Adipocyte (in vitro differentiated cells): ENCODE measurements at regions not wholly inside any gene's neighbourhood (a gene's known extent, or its start where the extent isn't known, plus 50 kb on each side); places are given as distances from the start of the nearest gene placed in this dataset.

Experiments used
- DNase-seq: peaks from one replicate; pipeline ENCODE4 v3.0.0-alpha.2; 2015; ENCODE audit warnings: low read depth
- H3K27me3 ChIP-seq: replicated peaks from 2 replicates; pipeline ENCODE4 v1.7.0; 2013; ENCODE audit warnings: mild to moderate bottlenecking, low read length, moderate library complexity; ENCODE audit not compliant: control insufficient read depth, insufficient read depth
- H3K36me3 ChIP-seq: 2 replicates; pipeline ENCODE4 v1.7.0; 2013; ENCODE audit warnings: low read length, mild to moderate bottlenecking, moderate library complexity; ENCODE audit not compliant: control insufficient read depth, insufficient read depth, severe bottlenecking
- H3K4me1 ChIP-seq: 2 replicates; pipeline ENCODE4 v1.7.0; 2013; ENCODE audit warnings: mild to moderate bottlenecking, low read length, moderate library complexity; ENCODE audit not compliant: control insufficient read depth, insufficient read depth
- H3K4me3 ChIP-seq: 2 replicates; pipeline ENCODE4 v1.7.0; 2013; ENCODE audit warnings: mild to moderate bottlenecking, low read length, moderate library complexity
- H3K9ac ChIP-seq: 2 replicates; pipeline ENCODE4 v1.7.0; 2013; ENCODE audit warnings: mild to moderate bottlenecking, low read length, moderate library complexity
- H3K9me3 ChIP-seq: 2 replicates; pipeline ENCODE4 v1.7.0; 2013; ENCODE audit warnings: mild to moderate bottlenecking, low read length, moderate library complexity; ENCODE audit not compliant: control insufficient read depth

DNA sequence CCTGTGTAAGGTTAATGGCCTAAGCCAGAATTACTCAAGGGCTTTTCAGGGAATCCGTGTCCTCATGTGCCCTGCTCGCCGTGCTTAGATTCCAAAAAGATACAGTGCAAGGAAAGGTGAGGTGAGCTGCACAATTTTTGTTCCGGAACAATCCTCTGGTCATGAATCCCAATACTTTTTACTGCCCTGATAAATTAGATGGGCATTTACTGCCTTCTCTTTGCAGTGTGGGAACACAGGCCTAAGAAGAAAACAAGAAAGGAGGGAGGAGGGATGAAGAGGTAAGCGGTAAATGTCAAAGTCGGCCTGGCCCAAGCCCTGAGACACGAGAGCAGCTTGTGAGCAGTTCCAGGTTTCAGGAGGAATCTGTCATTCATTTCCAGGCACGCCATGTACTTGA is 390.9 kb upstream of the SULF2 start:
- Histone ChIP-seq H3K9me3 (peaks cover 11% of the 10 kb centered on the region), H3K36me3 (no peaks in the 10 kb centered on the region), H3K9ac (no peak overlapping the region), H3K27me3 (peaks cover 49% of the 10 kb centered on the region), H3K4me1 (no peaks in the 10 kb centered on the region), H3K4me3 (no peak overlapping the region)
- no peak for DNase-seq

- no peaks in the 10 kb centered on the region for H3K4me1 ChIP-seq
- H3K9me3 ChIP-seq, result peaks cover 11% of the 10 kb centered on the region
- H3K9ac ChIP-seq, result no peak overlapping the region
- no peaks in the 10 kb centered on the region for H3K36me3 ChIP-seq
- H3K4me3 ChIP-seq, result no peak overlapping the region
- DNase-seq, result no peak
- H3K27me3 ChIP-seq, result peaks cover 56% of the 10 kb centered on the region
These were observed 390.0 kb upstream of the SULF2 start for GRCh38 chr20:48175261-48175660.

DNA sequence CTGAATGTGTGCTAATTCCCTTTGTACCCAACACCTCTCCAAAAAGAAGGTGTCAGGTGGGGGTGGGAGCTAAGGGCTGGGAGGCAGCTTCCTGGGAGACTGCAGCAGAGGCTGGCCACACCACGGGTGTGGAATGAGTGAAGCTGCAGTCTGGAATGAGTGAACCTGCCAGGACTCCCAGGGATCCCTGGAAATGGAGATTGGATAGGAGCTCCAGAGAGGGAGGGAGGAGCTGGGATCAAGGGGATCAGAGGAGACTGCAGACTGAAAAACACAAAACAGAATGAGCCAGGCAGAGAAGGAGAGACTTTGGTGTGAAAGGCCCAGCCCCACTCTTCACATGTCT is 387.0 kb upstream of the SULF2 start:
- no peaks in the 10 kb centered on the region for H3K36me3 ChIP-seq
- no peak for DNase-seq
- no peak overlapping the region for H3K4me3 ChIP-seq
- peaks cover 11% of the 10 kb centered on the region for H3K9me3 ChIP-seq
- H3K4me1 ChIP-seq, result no peaks in the 10 kb centered on the region
- H3K9ac ChIP-seq, result no peak overlapping the region
- peaks cover 78% of the 10 kb centered on the region for H3K27me3 ChIP-seq

DNA sequence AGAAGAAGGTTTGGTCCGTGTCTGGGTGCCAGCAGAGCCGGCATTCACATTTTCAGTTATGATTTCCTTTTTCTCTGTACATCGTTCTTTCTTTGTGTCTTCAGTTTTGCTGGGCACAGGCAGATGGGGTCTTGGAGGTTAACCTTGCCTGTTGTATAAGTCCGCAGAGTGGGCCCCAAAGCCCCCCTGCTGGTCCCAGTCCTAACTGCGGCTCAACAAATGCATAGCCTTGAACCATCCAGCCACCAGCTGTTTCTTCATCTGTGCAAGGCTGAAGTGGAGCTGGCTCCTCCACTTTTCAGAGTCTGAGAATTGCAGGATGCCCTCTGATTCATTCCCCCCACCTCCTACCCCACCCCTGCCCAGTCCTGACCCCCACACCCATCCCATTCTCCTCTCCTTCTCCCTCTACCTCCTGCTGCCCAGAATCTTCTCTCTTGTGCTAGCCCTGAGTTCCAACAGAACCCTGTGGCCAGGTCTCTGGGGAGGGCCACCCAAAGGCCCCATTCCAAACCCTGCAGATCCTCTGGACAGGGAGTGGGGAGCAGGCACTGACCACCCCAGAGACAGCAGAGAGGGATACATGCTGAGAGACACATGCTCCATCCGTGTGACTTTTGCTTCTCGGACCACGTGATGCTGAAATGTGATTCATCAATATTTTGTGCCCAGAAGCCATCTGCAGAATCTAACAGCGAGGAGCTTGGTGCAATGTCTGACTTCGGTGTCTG is 386.5 kb upstream of the SULF2 start:
- no peak for DNase-seq
- Histone ChIP-seq H3K36me3 (no peaks in the 10 kb centered on the region), H3K9me3 (peaks cover 11% of the 10 kb centered on the region), H3K4me3 (no peak overlapping the region), H3K4me1 (no peaks in the 10 kb centered on the region), H3K27me3 (peaks cover 75% of the 10 kb centered on the region), H3K9ac (no peak overlapping the region)

- H3K36me3 ChIP-seq, result no peaks in the 10 kb centered on the region
- peaks cover 11% of the 10 kb centered on the region for H3K9me3 ChIP-seq
- no peak overlapping the region for H3K4me3 ChIP-seq
- H3K4me1 ChIP-seq, result no peaks in the 10 kb centered on the region
- H3K27me3 ChIP-seq, result peaks cover 75% of the 10 kb centered on the region
- no peak overlapping the region for H3K9ac ChIP-seq
- DNase-seq, result no peak
These were observed 385.8 kb upstream of the SULF2 start for GRCh38 chr20:48171071-48171470.

DNA sequence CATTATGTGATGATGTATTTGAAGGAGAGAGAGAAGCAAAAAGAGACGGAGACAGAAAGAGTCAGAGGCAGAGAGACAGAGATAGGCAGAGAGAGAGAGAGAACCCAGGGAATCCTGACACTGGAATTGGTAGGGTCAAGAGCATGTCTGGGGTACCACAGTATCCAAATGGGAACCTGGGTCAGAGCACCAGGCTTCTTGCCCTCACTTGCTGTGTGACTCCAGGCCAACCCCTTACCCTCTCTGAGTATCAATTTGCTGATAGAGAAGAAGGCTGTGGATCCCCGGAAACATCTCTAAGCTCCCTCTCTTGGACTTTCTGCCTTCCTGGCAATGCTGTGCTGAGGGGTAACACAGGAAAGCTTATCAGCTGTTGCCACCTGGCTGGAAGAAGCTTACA is 385.3 kb upstream of the SULF2 start:
- H3K9me3 ChIP-seq, result peaks cover 11% of the 10 kb centered on the region
- no peaks in the 10 kb centered on the region for H3K36me3 ChIP-seq
- DNase-seq, result no peak
- peaks cover 75% of the 10 kb centered on the region for H3K27me3 ChIP-seq
- H3K4me3 ChIP-seq, result no peak overlapping the region
- no peak overlapping the region for H3K9ac ChIP-seq
- no peaks in the 10 kb centered on the region for H3K4me1 ChIP-seq

DNA sequence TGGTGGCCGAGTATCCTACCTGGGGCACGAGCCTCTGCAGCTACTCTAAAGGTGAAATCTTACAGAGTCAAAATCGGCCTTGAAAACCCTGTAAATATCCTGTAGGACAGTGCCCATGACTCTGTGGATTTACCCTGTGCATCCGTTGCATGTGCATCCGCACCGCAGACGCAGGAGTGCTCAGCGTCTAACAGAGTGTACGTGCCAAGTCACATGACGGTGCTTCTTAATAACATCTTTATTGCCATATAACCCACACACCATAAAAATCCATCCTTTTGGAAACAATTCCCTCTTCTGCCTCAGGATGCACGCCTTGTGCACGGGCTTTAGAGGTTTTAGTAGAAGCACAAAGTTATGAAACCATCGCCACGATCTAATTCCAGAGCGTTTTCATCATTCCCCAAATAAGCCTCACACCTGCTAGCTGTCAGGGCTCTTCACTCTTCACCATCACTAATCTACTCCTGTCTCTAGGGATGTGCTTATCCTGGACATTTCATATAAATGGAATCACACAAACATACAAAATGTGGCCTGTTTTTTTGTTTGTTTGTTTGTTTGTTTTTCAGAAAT is 384.5 kb upstream of the SULF2 start:
- H3K27me3 ChIP-seq, result peaks cover 79% of the 10 kb centered on the region
- H3K4me3 ChIP-seq, result no peak overlapping the region
- H3K4me1 ChIP-seq, result no peaks in the 10 kb centered on the region
- no peaks in the 10 kb centered on the region for H3K36me3 ChIP-seq
- no peak overlapping the region for H3K9ac ChIP-seq
- peaks cover 11% of the 10 kb centered on the region for H3K9me3 ChIP-seq
- DNase-seq, result no peak

- Histone ChIP-seq H3K9me3 (no peaks in the 10 kb centered on the region), H3K27me3 (peaks cover 83% of the 10 kb centered on the region), H3K9ac (no peak overlapping the region), H3K36me3 (no peaks in the 10 kb centered on the region), H3K4me3 (no peak overlapping the region), H3K4me1 (no peaks in the 10 kb centered on the region)
- no peak for DNase-seq
These were observed 381.0 kb upstream of the SULF2 start for GRCh38 chr20:48166082-48166835.

GRCh38 chr20:48165401-48165685 is 380.1 kb upstream of the SULF2 start:
- Histone ChIP-seq H3K36me3 (no peaks in the 10 kb centered on the region), H3K9me3 (no peaks in the 10 kb centered on the region), H3K27me3 (peaks cover 84% of the 10 kb centered on the region), H3K9ac (no peak overlapping the region), H3K4me1 (no peaks in the 10 kb centered on the region), H3K4me3 (no peak overlapping the region)
- no peak for DNase-seq

GRCh38 chr20:48164566-48165400 is 379.5 kb upstream of the SULF2 start:
- Histone ChIP-seq H3K9ac (no peak overlapping the region), H3K27me3 (peaks cover 80% of the 10 kb centered on the region), H3K9me3 (no peaks in the 10 kb centered on the region), H3K4me3 (no peak overlapping the region), H3K4me1 (no peaks in the 10 kb centered on the region), H3K36me3 (no peaks in the 10 kb centered on the region)
- no peak for DNase-seq

DNA sequence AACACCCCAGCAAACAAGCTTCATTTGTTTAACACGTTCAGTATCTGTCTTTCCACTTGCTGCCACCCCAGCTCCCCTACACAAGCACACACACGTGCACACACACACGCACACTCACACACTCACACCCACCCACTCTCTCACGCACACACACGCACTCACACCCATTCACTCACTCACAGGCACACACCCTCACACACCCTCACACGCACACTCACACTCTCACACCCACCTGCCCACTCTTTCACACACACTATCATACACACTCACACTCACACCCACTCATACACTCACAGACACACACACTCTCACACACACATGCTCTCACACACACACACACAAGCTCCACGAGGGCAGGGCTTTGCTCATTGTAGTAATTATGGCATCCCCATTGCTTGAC is 378.8 kb upstream of the SULF2 start:
- H3K4me1 ChIP-seq, result no peaks in the 10 kb centered on the region
- no peak for DNase-seq
- no peaks in the 10 kb centered on the region for H3K36me3 ChIP-seq
- peaks cover 83% of the 10 kb centered on the region for H3K27me3 ChIP-seq
- H3K4me3 ChIP-seq, result no peak overlapping the region
- H3K9me3 ChIP-seq, result no peaks in the 10 kb centered on the region
- H3K9ac ChIP-seq, result no peak overlapping the region
